CD14-positive monocyte (primary cell): ENCODE measurements at regions not wholly inside any gene's neighbourhood (a gene's known extent, or its start where the extent isn't known, plus 50 kb on each side); places are given as distances from the start of the nearest gene placed in this dataset.

Source experiments
- DNase-seq, 3 donors: peaks; one replicate each; pipeline ENCODE4 v3.0.0-alpha.2; 2011 to 2022
- H2AFZ ChIP-seq: 2 replicates; pipeline ENCODE4 v1.6.0; 2012; ENCODE audit warnings: mild to moderate bottlenecking, low read depth, low read length, inconsistent platforms; ENCODE audit not compliant: insufficient read depth, poor library complexity, severe bottlenecking
- H3K27ac ChIP-seq, 2 donors: 1 replicate in 1 of 2; 2 replicates in 1 of 2; pipeline ENCODE4 v1.5.1; 2012 to 2013; ENCODE audit warnings: low read length in 2 of 2, control low read depth in 1 of 2, inconsistent platforms in 1 of 2, low read depth in 1 of 2, mild to moderate bottlenecking in 1 of 2
- H3K27me3 ChIP-seq, 2 donors: one replicate each; pipeline versions ENCODE4 v1.6.0 to v1.6.1; 2011 to 2013; ENCODE audit warnings: low read length in 2 of 2; ENCODE audit not compliant: control insufficient read depth in 2 of 2, insufficient read depth in 2 of 2
- H3K36me3 ChIP-seq, 2 donors: replicated peaks in 1 of 2; 1 replicate in 1 of 2; 2 replicates in 1 of 2; pipeline versions ENCODE4 v1.5.1 to v1.6.1; 2012 to 2013; ENCODE audit warnings: low read length in 2 of 2, control low read depth in 1 of 2, inconsistent platforms in 1 of 2, mild to moderate bottlenecking in 1 of 2; ENCODE audit not compliant: insufficient read depth in 2 of 2, control insufficient read depth in 1 of 2
- H3K4me1 ChIP-seq, 2 donors: 1 replicate in 1 of 2; 2 replicates in 1 of 2; pipeline versions ENCODE4 v1.5.1 to v1.6.1; 2012 to 2013; ENCODE audit warnings: low read length in 2 of 2, control low read depth in 1 of 2, inconsistent platforms in 1 of 2, mild to moderate bottlenecking in 1 of 2, moderate library complexity in 1 of 2; ENCODE audit not compliant: insufficient read depth in 2 of 2, control insufficient read depth in 1 of 2
- H3K4me2 ChIP-seq: replicated peaks from 2 replicates; pipeline ENCODE3; 2012; ENCODE audit warnings: low read length, moderate library complexity, mild to moderate bottlenecking; ENCODE audit not compliant: poor library complexity, severe bottlenecking; ENCODE audit errors: extremely low read depth
- H3K4me3 ChIP-seq, 3 experiments: fragments of 200-600 bp in 1 of 3; sonication (generic) in 1 of 3; replicated peaks in 1 of 3; 1 replicate in 2 of 3; 2 replicates in 1 of 3; pipeline ENCODE4 v1.5.1; 2011 to 2013; ENCODE audit warnings: low read length in 3 of 3, mild to moderate bottlenecking in 3 of 3, control low read depth in 2 of 3, low read depth in 2 of 3, inconsistent platforms in 1 of 3, moderate library complexity in 1 of 3
- H3K79me2 ChIP-seq: 2 replicates; pipeline ENCODE4 v1.6.0; 2012; ENCODE audit warnings: mild to moderate bottlenecking, control low read depth, inconsistent platforms, low read length, moderate library complexity; ENCODE audit not compliant: insufficient read depth
- H3K9ac ChIP-seq: 2 replicates; pipeline ENCODE4 v1.6.0; 2017; ENCODE audit warnings: low read length, mild to moderate bottlenecking; ENCODE audit not compliant: insufficient read depth, poor library complexity, severe bottlenecking
- H3K9me3 ChIP-seq, 2 donors: replicated peaks in 1 of 2; 1 replicate in 1 of 2; 2 replicates in 1 of 2; pipeline versions ENCODE4 v1.5.1 to v1.6.1; 2012 to 2013; ENCODE audit warnings: low read length in 2 of 2, control low read depth in 1 of 2; ENCODE audit not compliant: control insufficient read depth in 1 of 2, insufficient read depth in 1 of 2
- H4K20me1 ChIP-seq: 2 replicates; pipeline ENCODE4 v1.6.0; 2012; ENCODE audit warnings: mild to moderate bottlenecking, low read length, control low read depth, moderate library complexity; ENCODE audit not compliant: insufficient read depth
- H3K27ac Mint-ChIP-seq, 7 donors: one replicate each; pipeline ENCODE4 v1.8.0; 2020; ENCODE audit warnings: mild to moderate bottlenecking in 7 of 7, mixed read lengths in 7 of 7, moderate library complexity in 6 of 7, inconsistent platforms in 2 of 7
- H3K27me3 Mint-ChIP-seq, 3 donors: one replicate each; pipeline ENCODE4 v1.8.0; 2021 to 2022; ENCODE audit warnings: low read depth in 3 of 3, mild to moderate bottlenecking in 3 of 3, mixed read lengths in 3 of 3, moderate library complexity in 3 of 3, inconsistent platforms in 1 of 3
- H3K36me3 Mint-ChIP-seq, 2 donors: one replicate each; pipeline ENCODE4 v1.8.0; 2020; ENCODE audit warnings: mixed read lengths in 2 of 2, inconsistent platforms in 1 of 2, mild to moderate bottlenecking in 1 of 2
- H3K4me1 Mint-ChIP-seq: one replicate; pipeline ENCODE4 v1.8.0; 2020; ENCODE audit warnings: mild to moderate bottlenecking, mixed read lengths
- H3K4me3 Mint-ChIP-seq, 2 donors: one replicate each; pipeline ENCODE4 v1.8.0; 2020; ENCODE audit warnings: mild to moderate bottlenecking in 2 of 2, mixed read lengths in 2 of 2, moderate library complexity in 1 of 2
- H3K9me3 Mint-ChIP-seq, 7 donors: one replicate each; pipeline ENCODE4 v1.8.0; 2020 to 2022; ENCODE audit warnings: mixed read lengths in 7 of 7, mild to moderate bottlenecking in 6 of 7, moderate library complexity in 6 of 7, inconsistent platforms in 2 of 7
- WGBS: methylation state at CpG from one replicate; pipeline ENCODE4 v1.1.5; 2013; ENCODE audit warnings: missing lambda C conversion rate; ENCODE audit not compliant: insufficient coverage; 5-methylcytosine and 5-hydroxymethylcytosine counted together
- intact Hi-C, 2 donors: fragments of 100-400 bp; cut with micrococcal nuclease; formaldehyde crosslinking; loops; one replicate each; pipeline versions ENCODE4 v1.15.0 to v1.15.1; 2023
- TF ChIP-seq, protein P1 (sequence below): fragments of 200-600 bp; IDR thresholded peaks from one replicate; pipeline ENCODE4 v1.8.0; 2022; ENCODE audit warnings: antibody characterized with exemption, mild to moderate bottlenecking

DNA sequence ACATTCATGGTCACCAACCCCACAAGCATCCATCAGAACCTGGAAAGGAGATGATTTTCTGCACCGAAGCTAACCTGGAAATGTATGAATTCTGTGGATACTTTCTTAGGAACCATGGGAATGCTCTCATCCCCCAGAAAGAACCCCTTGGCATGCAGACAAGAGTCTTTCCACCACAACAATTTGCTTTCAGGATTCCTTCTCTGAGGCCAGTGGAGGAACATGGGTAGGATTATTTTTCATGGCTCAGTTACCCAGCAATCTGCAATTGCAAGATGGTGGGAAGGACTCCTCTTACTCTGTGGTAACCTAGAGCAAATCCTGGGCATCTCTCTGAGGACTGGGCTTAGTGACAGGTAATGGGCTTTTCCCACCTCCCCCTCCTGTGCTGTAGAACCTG is 131.9 kb upstream of the MSX1 start:
- Histone ChIP-seq H3K27me3 (no peaks in the 10 kb centered on the region), H3K9ac (no peak overlapping the region), H3K4me2 (no peak overlapping the region), H3K4me3 (no peak overlapping the region), H4K20me1 (no peaks in the 10 kb centered on the region), H3K79me2 (no peaks in the 10 kb centered on the region), H3K4me1 (no peaks in the 10 kb centered on the region), H2AFZ (no peak overlapping the region), H3K36me3 (no peaks in the 10 kb centered on the region), H3K27ac (no peak overlapping the region), H3K9me3 (peaks cover 42 to 58% of the 10 kb centered on the region in 2 donors)
- no CpG with 5 or more reads among the region's 1 CpG for WGBS
- TF ChIP-seq, protein P1, sequence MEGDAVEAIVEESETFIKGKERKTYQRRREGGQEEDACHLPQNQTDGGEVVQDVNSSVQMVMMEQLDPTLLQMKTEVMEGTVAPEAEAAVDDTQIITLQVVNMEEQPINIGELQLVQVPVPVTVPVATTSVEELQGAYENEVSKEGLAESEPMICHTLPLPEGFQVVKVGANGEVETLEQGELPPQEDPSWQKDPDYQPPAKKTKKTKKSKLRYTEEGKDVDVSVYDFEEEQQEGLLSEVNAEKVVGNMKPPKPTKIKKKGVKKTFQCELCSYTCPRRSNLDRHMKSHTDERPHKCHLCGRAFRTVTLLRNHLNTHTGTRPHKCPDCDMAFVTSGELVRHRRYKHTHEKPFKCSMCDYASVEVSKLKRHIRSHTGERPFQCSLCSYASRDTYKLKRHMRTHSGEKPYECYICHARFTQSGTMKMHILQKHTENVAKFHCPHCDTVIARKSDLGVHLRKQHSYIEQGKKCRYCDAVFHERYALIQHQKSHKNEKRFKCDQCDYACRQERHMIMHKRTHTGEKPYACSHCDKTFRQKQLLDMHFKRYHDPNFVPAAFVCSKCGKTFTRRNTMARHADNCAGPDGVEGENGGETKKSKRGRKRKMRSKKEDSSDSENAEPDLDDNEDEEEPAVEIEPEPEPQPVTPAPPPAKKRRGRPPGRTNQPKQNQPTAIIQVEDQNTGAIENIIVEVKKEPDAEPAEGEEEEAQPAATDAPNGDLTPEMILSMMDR: no peak
- H3K27me3 Mint-ChIP-seq: no peaks in the 10 kb centered on the region
- H3K27ac Mint-ChIP-seq: no peak overlapping the region
- intact Hi-C loops: no loop called here
- no peaks in the 10 kb centered on the region for H3K36me3 Mint-ChIP-seq
- no peaks in the 10 kb centered on the region for H3K4me1 Mint-ChIP-seq
- DNase-seq: no peak
- no peak overlapping the region for H3K4me3 Mint-ChIP-seq
- peaks cover 14 to 63% (median 45%) of the 10 kb centered on the region in 7 donors for H3K9me3 Mint-ChIP-seq

DNA sequence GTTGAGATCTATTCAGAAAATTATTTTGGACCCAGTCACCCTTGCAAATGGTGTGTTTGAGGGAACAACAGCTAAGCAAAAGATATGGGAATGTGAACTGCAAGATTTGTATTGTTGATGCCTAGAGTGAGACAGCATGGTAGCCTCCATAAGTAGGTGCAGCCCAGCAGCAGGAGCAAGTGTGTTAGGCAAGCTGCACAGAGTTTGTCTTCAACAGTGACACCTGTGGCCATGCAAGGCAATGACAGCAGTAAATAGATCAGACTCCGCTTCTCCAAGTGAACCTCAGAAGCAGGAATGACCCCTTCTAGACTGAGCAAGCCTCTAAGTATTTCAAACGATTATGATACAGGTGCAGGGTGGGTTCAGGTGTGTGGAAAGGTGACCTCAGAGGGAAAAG is 133.4 kb upstream of the MSX1 start:
- peaks cover 42 to 58% of the 10 kb centered on the region in 2 donors for H3K9me3 ChIP-seq
- no peak overlapping the region for H3K9ac ChIP-seq
- H3K4me1 ChIP-seq: no peaks in the 10 kb centered on the region
- WGBS: 100% methylated on average over 2 of the region's 2 CpGs
- H2AFZ ChIP-seq: no peak overlapping the region
- Mint-ChIP-seq H3K4me3 (no peak overlapping the region), H3K36me3 (no peaks in the 10 kb centered on the region), H3K27me3 (no peaks in the 10 kb centered on the region), H3K4me1 (no peaks in the 10 kb centered on the region), H3K27ac (no peak overlapping the region), H3K9me3 (peaks cover 14 to 62% (median 47%) of the 10 kb centered on the region in 7 donors)
- no peak overlapping the region for H3K4me3 ChIP-seq
- no peak for DNase-seq
- H3K4me2 ChIP-seq: no peak overlapping the region
- no peaks in the 10 kb centered on the region for H3K36me3 ChIP-seq
- no peaks in the 10 kb centered on the region for H3K79me2 ChIP-seq
- TF ChIP-seq, protein P1: no peak
- H3K27me3 ChIP-seq: no peaks in the 10 kb centered on the region
- intact Hi-C loops: no loop called here
- H4K20me1 ChIP-seq: no peaks in the 10 kb centered on the region
- H3K27ac ChIP-seq: no peak overlapping the region
